22Rv1 (cell line): ENCODE measurements at regions not wholly inside any gene's neighbourhood (a gene's known extent, or its start where the extent isn't known, plus 50 kb on each side); places are given as distances from the start of the nearest gene placed in this dataset.

Source experiments
- H3K27ac ChIP-seq: fragments of 450-650 bp; 2 replicates; pipeline ENCODE4 v1.5.1; 2017
- CTCF ChIP-seq: fragments of 450-650 bp; IDR thresholded peaks from 2 replicates; pipeline ENCODE4 v1.5.1; 2017; ENCODE audit warnings: mild to moderate bottlenecking
- ZFX ChIP-seq: fragments of 450-650 bp; IDR thresholded peaks from 2 replicates; pipeline ENCODE4 v1.6.1; 2017; ENCODE audit warnings: antibody characterized with exemption, borderline replicate concordance

DNA sequence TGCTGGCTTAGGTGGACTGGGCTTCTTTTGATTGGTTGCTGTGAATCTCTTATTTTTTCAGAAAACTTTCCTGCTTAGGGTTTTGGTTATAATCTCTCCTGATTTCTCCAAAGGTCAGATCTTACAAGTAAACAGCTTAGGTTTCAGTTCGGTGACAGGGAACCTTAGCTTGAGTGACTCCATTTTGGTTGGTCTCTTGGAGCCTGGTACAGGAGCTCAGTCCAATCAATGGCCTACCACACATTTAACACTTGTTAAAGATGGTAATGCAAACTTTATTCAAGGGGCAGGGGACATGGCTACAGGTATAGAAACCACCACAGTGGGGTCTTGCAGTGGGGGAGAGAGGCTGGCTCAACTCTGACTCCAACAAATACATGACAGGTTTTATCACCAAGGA, 180.9 kb upstream of the THBS1 start:
- no peak overlapping the region for H3K27ac ChIP-seq
- TF ChIP-seq CTCF = no peak
- TF ChIP-seq ZFX = no peak

- TF ChIP-seq ZFX (no peak), CTCF (no peak)
- H3K27ac ChIP-seq = no peak overlapping the region
Measured at GRCh38 chr15:39400821-39401550, 179.9 kb upstream of the THBS1 start.

GRCh38 chr15:39403640-39404117, 177.2 kb upstream of the THBS1 start:
- no peak for TF ChIP-seq ZFX
- TF ChIP-seq CTCF = no peak
- no peak overlapping the region for H3K27ac ChIP-seq

- H3K27ac ChIP-seq = no peak overlapping the region
- no peak for TF ChIP-seq CTCF
- no peak for TF ChIP-seq ZFX
Measured at GRCh38 chr15:39404767-39405181, 176.1 kb upstream of the THBS1 start.

GRCh38 chr15:39406485-39406884, 174.4 kb upstream of the THBS1 start:
- no peak overlapping the region for H3K27ac ChIP-seq
- no peak for TF ChIP-seq ZFX
- no peak for TF ChIP-seq CTCF

GRCh38 chr15:39407116-39407515, 173.8 kb upstream of the THBS1 start:
- no peak overlapping the region for H3K27ac ChIP-seq
- TF ChIP-seq CTCF (no peak), ZFX (no peak)

- TF ChIP-seq ZFX (no peak), CTCF (no peak)
- H3K27ac ChIP-seq = no peak overlapping the region
Measured at GRCh38 chr15:39409876-39410530, 170.9 kb upstream of the THBS1 start.
